Ishikawa (cell line): ENCODE measurements at regions not wholly inside any gene's neighbourhood (a gene's known extent, or its start where the extent isn't known, plus 50 kb on each side); places are given as distances from the start of the nearest gene placed in this dataset.

ENCODE experiments used
- CEBPB ChIP-seq: IDR thresholded peaks from 2 replicates; pipeline ENCODE4 v1.6.1; 2012
- CREB1 ChIP-seq: IDR thresholded peaks from 2 replicates; pipeline ENCODE4 v1.6.1; 2012; ENCODE audit warnings: low read depth
- EGR1 ChIP-seq: IDR thresholded peaks from 2 replicates; pipeline ENCODE4 v1.6.1; 2012
- EP300 ChIP-seq: IDR thresholded peaks from 2 replicates; pipeline ENCODE4 v1.6.1; 2012; ENCODE audit warnings: borderline replicate concordance
- FOXM1 ChIP-seq: IDR thresholded peaks from 2 replicates; pipeline ENCODE4 v1.6.1; 2012; ENCODE audit warnings: low read depth, borderline replicate concordance
- MAX ChIP-seq: IDR thresholded peaks from 2 replicates; pipeline ENCODE4 v1.6.1; 2012
- RAD21 ChIP-seq: IDR thresholded peaks from 2 replicates; pipeline ENCODE4 v1.6.1; 2012; ENCODE audit warnings: low read depth
- REST ChIP-seq: IDR thresholded peaks from 2 replicates; pipeline ENCODE4 v1.6.1; 2012; ENCODE audit warnings: low read depth, mild to moderate bottlenecking
- TAF1 ChIP-seq: IDR thresholded peaks from 2 replicates; pipeline ENCODE4 v1.6.1; 2012; ENCODE audit warnings: low read depth, mild to moderate bottlenecking
- TCF12 ChIP-seq: IDR thresholded peaks from 2 replicates; pipeline ENCODE4 v1.6.1; 2012; ENCODE audit warnings: low read depth
- TEAD4 ChIP-seq: IDR thresholded peaks from 2 replicates; pipeline ENCODE4 v1.6.1; 2012
- USF1 ChIP-seq: IDR thresholded peaks from 2 replicates; pipeline ENCODE4 v1.6.1; 2012
- YY1 ChIP-seq: IDR thresholded peaks from 2 replicates; pipeline ENCODE4 v1.6.1; 2012; ENCODE audit warnings: low read depth
- ZBTB7A ChIP-seq: IDR thresholded peaks from 2 replicates; pipeline ENCODE4 v1.6.1; 2012; ENCODE audit warnings: low read depth

- TF ChIP-seq ZBTB7A, result no peak
- no peak for TF ChIP-seq EGR1
- no peak for TF ChIP-seq USF1
- TF ChIP-seq TAF1, result no peak
- TF ChIP-seq EP300, result no peak
- TF ChIP-seq MAX, result no peak
- no peak for TF ChIP-seq TEAD4
- no peak for TF ChIP-seq FOXM1
- TF ChIP-seq CREB1, result no peak
- no peak for TF ChIP-seq REST
Observed at GRCh38 chr12:27907766-27908165, 64.8 kb downstream of the PTHLH start.

GRCh38 chr12:27906658-27907473 is 65.7 kb downstream of the PTHLH start:
- no peak for TF ChIP-seq EGR1
- no peak for TF ChIP-seq USF1
- no peak for TF ChIP-seq CREB1
- no peak for TF ChIP-seq FOXM1
- TF ChIP-seq TAF1, result no peak
- TF ChIP-seq TEAD4, result no peak
- TF ChIP-seq MAX, result no peak
- TF ChIP-seq ZBTB7A, result no peak
- no peak for TF ChIP-seq RAD21
- no peak for TF ChIP-seq YY1
- TF ChIP-seq REST, result no peak
- TF ChIP-seq TCF12, result no peak
- no peak for TF ChIP-seq CEBPB

- no peak for TF ChIP-seq CREB1
- TF ChIP-seq TAF1, result no peak
- TF ChIP-seq MAX, result no peak
- TF ChIP-seq EP300, result no peak
- no peak for TF ChIP-seq TCF12
- TF ChIP-seq EGR1, result no peak
- no peak for TF ChIP-seq YY1
Observed at GRCh38 chr12:27906127-27906500, 66.4 kb downstream of the PTHLH start.

GRCh38 chr12:27905285-27906126 is 67.0 kb downstream of the PTHLH start:
- TF ChIP-seq YY1, result no peak

GRCh38 chr12:27902651-27903050 is 69.9 kb downstream of the PTHLH start:
- no peak for TF ChIP-seq TAF1
- no peak for TF ChIP-seq RAD21
- no peak for TF ChIP-seq TCF12
- no peak for TF ChIP-seq FOXM1
- TF ChIP-seq CREB1, result no peak
- no peak for TF ChIP-seq REST
- no peak for TF ChIP-seq MAX
- no peak for TF ChIP-seq CEBPB
- TF ChIP-seq EP300, result no peak
- TF ChIP-seq ZBTB7A, result no peak
- TF ChIP-seq TEAD4, result no peak
